ENCODE measurements at regions not wholly inside any gene's neighbourhood (a gene's known extent, or its start where the extent isn't known, plus 50 kb on each side); places are given as distances from the start of the nearest gene placed in this dataset.
"Not testable (repeated sequence)": the region's sequence is repeated elsewhere in the genome, so short reads cannot be mapped to it uniquely, and the experiment has no call there.

- DNase-seq (ENCODE audit: low read depth): no peak
Observed at GRCh38 chr2:395886-396285, 108.0 kb upstream of the ALKAL2 start.

DNA sequence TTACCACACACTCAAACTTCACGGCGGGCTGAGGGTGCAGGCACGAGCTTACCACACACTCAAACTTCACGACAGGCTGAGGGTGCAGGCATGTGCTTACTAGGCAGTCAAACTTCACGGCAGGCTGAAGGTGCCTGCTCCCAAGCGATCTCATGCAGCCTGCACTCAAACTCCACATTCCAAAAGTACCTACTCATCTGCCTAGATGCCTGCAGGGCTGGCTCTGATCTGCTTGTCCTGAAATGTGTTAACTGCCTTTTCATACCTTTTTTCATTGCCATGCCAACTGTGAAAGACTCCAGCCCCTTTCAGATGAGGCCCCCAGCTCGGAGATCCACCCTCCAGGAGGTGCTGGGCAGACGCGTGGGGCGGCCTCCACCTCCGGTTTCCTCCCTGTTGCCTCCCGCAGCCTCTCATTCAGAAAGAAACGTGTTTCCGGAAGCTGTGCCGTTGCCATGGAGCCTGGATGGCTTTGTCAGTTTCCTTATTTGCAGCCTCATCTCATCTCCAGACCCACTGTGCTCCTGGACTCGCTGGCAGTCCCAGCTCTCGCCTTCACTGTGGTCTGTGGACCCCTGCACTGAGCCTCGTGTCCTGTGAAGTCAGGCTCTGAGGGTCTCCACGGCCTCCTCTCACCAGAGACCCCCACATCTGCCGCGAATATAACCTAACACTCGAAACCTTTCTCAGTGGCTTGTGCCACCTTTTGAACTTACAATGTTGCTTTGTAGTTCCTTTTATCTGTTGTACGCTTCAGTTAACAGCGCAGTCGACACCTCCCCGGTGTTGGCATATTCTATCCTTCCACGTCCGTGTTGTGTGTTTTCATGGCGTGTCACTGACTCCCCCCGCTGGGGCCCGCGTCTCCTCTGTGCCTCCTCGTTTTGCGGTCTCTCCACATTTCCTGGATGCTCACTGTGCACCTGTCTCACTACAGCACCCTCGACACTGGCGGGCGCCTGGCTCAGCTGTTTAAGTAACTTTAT lies 106.1 kb upstream of the ALKAL2 start:
- peak; percentile 91 for DNase-seq (ENCODE audit: low read depth)

GRCh38 chr2:392926-393280 lies 105.0 kb upstream of the ALKAL2 start:
- no peak for DNase-seq (ENCODE audit: low read depth)

GRCh38 chr2:392181-392925 lies 104.5 kb upstream of the ALKAL2 start:
- no peak for DNase-seq (ENCODE audit: low read depth)

GRCh38 chr2:391696-392095 lies 103.8 kb upstream of the ALKAL2 start:
- DNase-seq (ENCODE audit: low read depth): no peak

GRCh38 chr2:390959-391358 lies 103.1 kb upstream of the ALKAL2 start:
- no peak for DNase-seq (ENCODE audit: low read depth)

GRCh38 chr2:389985-390384 lies 102.1 kb upstream of the ALKAL2 start:
- not testable (repeated sequence) for DNase-seq (ENCODE audit: low read depth)

GRCh38 chr2:388752-389151 lies 100.9 kb upstream of the ALKAL2 start:
- not testable (repeated sequence) for DNase-seq (ENCODE audit: low read depth)

DNA sequence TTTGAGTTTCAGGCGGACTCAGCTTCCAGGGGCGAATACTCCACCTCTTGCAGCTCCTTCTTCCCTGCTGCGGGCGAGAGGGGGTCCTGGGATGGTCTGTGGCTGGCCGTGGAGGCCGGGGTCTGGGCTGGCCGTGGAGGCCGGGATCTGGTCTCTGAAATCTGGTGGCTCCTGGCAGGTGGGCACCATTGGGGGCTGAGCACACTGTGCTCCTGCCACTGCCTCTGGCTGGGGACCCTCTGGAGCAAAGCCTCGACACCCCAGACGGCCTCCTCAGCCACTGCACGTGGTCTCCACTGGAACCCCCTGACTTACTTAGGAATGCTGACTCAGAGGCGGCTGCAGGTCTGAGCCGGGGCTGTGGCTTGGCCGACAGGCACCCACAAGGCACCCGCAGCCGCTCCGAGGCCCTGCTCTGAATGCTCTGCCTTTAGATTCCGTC lies 100.1 kb upstream of the ALKAL2 start:
- DNase-seq (ENCODE audit: low read depth): no peak

- DNase-seq (ENCODE audit: low read depth): no peak
Observed at GRCh38 chr2:386406-387103, 98.7 kb upstream of the ALKAL2 start.

- no peak for DNase-seq (ENCODE audit: low read depth)
Observed at GRCh38 chr2:385785-386184, 97.9 kb upstream of the ALKAL2 start.

DNA sequence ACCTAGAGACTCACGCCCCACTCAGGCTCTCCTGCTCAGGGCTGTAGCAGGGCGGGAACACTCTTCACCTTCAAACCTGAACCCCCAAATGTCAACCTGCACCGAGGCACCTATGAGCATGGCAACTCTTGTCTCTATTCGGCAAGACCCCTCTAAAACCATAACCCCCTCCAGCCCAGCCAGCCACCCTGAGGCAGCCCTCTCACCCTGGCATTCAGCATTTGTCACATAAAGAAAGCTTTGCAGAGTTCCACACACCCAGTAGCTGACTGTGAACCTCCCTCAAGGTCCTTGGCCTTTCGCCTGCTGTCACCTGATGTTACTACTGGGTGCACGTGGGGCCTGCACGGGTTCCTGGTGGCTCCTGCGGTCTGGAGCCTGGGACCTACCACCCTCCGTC lies 97.2 kb upstream of the ALKAL2 start:
- no peak for DNase-seq (ENCODE audit: low read depth)

GRCh38 chr2:383888-384287 lies 96.0 kb upstream of the ALKAL2 start:
- DNase-seq (ENCODE audit: low read depth): no peak

GRCh38 chr2:383178-383577 lies 95.3 kb upstream of the ALKAL2 start:
- DNase-seq (ENCODE audit: low read depth): no peak

DNA sequence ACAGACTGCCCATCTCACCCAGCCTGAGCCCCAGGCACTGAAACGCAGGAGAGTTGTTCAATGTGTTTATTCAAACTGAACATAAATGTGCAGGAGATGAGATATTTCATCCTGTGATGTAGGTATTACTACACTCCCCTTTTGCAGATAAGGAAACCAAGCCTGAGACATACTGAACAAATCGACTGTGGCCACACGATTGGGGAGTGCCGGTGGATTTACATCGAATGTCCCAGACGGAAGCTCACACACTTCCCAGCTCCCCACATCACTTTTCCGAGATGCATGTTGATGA lies 94.8 kb upstream of the ALKAL2 start:
- DNase-seq (ENCODE audit: low read depth): no peak

DNA sequence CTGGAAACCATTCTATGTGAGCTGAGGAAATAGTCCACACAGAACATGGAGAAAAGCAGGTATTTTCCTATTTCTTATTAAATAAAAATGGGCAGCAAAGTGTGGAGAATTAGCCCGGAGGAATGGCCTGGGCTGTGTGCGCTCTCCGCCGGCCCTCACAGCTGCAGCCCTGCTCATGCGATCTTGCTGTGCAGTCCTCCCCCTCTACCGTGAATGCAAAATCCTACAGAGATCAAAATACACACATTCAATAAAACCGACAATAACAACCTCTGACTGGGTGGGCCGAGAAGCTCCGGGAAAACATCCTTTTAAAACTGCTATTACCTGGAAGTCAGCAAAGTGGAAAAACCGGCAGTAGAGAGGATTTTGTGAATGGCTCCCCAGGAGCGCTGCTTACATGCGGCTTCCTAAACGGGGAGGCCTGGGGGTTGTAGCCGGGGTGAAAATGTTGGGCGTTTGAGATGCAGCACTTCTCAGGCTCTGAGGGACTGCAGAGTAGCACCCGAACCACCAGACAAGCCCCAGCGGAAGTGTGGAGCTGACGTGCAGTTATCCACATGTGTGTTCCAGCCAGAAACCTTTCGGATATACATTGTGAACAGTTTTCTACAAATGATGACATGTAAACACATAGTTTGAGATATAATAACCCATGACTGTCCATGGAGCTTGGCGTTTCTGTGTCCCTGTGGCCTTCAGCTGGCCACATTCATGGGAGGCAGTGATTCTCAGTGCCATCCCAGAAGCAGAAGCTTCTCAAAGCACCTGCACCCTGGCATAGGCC lies 94.2 kb upstream of the ALKAL2 start:
- DNase-seq (ENCODE audit: low read depth): no peak

DNA sequence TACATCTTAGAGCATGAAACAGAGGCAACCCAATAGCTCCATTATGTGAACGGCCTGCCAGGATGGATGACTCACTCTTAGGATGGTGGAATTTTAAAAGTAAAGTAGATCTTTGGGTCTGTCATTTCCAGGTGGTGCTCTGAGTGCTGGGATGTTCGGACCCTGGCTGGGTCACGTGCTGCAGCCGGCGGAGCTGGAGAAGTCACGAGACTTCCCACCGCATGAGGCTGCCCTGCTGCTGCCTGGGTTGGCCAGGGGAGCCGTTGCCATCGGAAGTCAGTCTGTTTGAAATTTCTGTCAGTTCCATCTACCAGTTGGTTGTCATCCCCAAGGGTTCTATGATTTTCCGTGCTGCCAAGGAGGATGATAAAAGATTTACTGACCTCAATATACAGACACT lies 93.3 kb upstream of the ALKAL2 start:
- no peak for DNase-seq (ENCODE audit: low read depth)

GRCh38 chr2:380772-381171 lies 92.9 kb upstream of the ALKAL2 start:
- DNase-seq (ENCODE audit: low read depth): no peak

DNA sequence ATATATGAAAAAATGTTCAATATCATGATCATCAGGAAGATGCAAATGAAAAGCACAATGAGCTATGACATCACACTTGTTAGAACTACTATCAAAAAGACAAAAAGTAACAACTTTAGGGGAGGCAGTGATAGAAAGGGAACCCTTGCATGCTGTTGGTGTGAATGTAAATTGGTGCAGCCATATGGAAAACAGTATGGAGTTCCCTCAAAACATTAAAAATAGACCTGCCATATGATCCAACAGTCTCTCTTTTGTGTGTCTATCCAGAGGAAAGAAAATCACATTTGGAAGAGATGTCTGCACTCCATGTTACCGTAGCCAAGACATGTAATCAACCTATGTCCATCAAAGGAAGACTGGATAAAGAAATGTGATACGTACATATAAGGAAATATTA lies 92.3 kb upstream of the ALKAL2 start:
- no peak for DNase-seq (ENCODE audit: low read depth)

DNA sequence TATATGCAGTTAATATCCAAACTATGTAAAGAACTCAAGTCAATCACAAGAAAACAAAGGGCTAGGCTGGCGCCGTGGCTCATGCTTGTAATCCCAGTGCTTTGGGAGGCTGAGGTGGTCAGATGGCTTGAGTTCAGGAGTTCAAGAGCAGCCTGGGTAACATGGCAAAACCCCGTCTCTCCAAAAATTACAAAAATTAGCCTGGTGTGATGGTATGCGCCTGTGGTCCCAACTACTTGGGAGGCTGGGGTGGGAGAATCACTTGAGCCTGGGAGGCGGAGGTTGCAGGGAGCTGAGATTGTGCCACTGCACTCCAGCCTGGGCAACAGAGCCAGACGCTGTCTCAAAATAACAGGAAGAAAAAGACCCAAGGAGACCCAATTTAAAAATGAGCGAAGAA lies 91.9 kb upstream of the ALKAL2 start:
- no peak for DNase-seq (ENCODE audit: low read depth)

DNA sequence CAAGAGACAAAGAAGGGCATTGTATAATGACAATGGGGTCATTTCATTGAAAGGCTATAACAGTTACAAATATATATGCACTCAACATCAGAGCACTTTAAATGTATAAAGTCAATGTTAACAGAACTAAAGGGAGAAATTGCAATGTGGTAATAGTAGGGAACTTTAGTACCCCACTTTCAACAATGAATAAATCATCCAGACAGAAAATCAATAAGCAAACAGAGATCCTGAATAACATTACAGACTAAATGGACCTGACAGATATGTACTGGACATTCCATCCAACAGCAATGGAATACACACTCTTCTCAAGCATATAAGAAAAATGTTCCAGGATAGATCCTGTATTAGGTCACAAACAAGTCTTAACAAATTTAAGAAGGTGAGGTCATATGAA lies 90.5 kb upstream of the ALKAL2 start:
- DNase-seq (ENCODE audit: low read depth): no peak

DNA sequence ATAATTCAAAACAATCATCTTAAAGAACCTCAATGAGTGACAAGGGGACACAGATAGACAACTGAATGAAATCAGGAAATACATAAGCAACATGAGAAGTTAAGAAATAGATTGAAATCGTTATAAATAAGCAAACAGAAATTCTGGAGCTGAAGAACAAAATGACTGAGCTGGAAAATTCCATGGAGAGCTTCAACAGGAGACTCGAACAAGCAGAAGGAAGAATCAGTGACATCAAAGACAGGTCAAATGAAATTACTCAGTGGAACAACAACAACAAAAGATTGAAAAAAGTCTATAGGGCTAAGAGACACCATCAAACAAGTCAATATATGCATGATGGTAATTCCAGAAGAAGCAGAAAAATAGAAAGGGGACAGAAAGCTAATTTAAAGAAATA lies 89.5 kb upstream of the ALKAL2 start:
- no peak for DNase-seq (ENCODE audit: low read depth)
